ENCODE measurements at regions not wholly inside any gene's neighbourhood (a gene's known extent, or its start where the extent isn't known, plus 50 kb on each side); places are given as distances from the start of the nearest gene placed in this dataset.
"Not testable (repeated sequence)": the region's sequence is repeated elsewhere in the genome, so short reads cannot be mapped to it uniquely, and the experiment has no call there.

GRCh38 chr2:173716458-173717052 lies 248.6 kb downstream of the SP3 start:
- Histone ChIP-seq H3K9me3 (no peaks in the 10 kb centered on the region), H3K27ac (no peak overlapping the region), H3K27me3 (peaks cover 19% of the 10 kb centered on the region), H3K4me1 (no peaks in the 10 kb centered on the region), H3K4me3 (no peak overlapping the region), H3K36me3 (no peaks in the 10 kb centered on the region)
- no peak for TF ChIP-seq POLR2AphosphoS5 (IDR thresholded peaks at IDR 0.05)
- TF ChIP-seq EP300 (IDR thresholded peaks at IDR 0.05) = no peak
- TF ChIP-seq CTCF (IDR thresholded peaks at IDR 0.05) = no peak
- TF ChIP-seq POLR2A (IDR thresholded peaks at IDR 0.05) = no peak
- ATAC-seq = no peak
- WGBS, 2 donors (ENCODE audit: low coverage in 1 of 2) = 83% methylated on average over 1 of the region's 1 CpG; no CpG with 5 or more reads in 1 of the 2 donors

GRCh38 chr2:173719471-173719870 lies 245.7 kb downstream of the SP3 start:
- no peak overlapping the region for H3K4me3 ChIP-seq
- no peaks in the 10 kb centered on the region for H3K36me3 ChIP-seq
- H3K27ac ChIP-seq = no peak overlapping the region
- no peak for TF ChIP-seq POLR2A (IDR thresholded peaks at IDR 0.05)
- TF ChIP-seq EP300 (IDR thresholded peaks at IDR 0.05) = no peak
- ATAC-seq = no peak
- peaks cover 19% of the 10 kb centered on the region for H3K27me3 ChIP-seq
- 57% methylated on average over 1 of the region's 3 CpGs; no CpG with 5 or more reads in 1 of the 2 donors for WGBS, 2 donors (ENCODE audit: low coverage in 1 of 2)
- no peaks in the 10 kb centered on the region for H3K4me1 ChIP-seq
- no peaks in the 10 kb centered on the region for H3K9me3 ChIP-seq

GRCh38 chr2:173720306-173720705 lies 244.9 kb downstream of the SP3 start:
- no peak overlapping the region for H3K4me3 ChIP-seq
- no peak overlapping the region for H3K27ac ChIP-seq
- 27 to 91% methylated on average over 1 of the region's 1 CpG for WGBS, 2 donors (ENCODE audit: low coverage in 1 of 2)
- no peaks in the 10 kb centered on the region for H3K9me3 ChIP-seq
- H3K27me3 ChIP-seq = peaks cover 19% of the 10 kb centered on the region
- TF ChIP-seq POLR2AphosphoS5 (IDR thresholded peaks at IDR 0.05) = no peak
- TF ChIP-seq CTCF (IDR thresholded peaks at IDR 0.05) = no peak
- no peak for TF ChIP-seq POLR2A (IDR thresholded peaks at IDR 0.05)
- TF ChIP-seq EP300 (IDR thresholded peaks at IDR 0.05) = no peak
- ATAC-seq = no peak
- H3K4me1 ChIP-seq = no peaks in the 10 kb centered on the region
- H3K36me3 ChIP-seq = no peaks in the 10 kb centered on the region

- H3K9me3 ChIP-seq = no peaks in the 10 kb centered on the region
- no peaks in the 10 kb centered on the region for H3K4me1 ChIP-seq
- no peak overlapping the region for H3K27ac ChIP-seq
- H3K36me3 ChIP-seq = no peaks in the 10 kb centered on the region
- H3K27me3 ChIP-seq = no peaks in the 10 kb centered on the region
- H3K4me3 ChIP-seq = no peak overlapping the region
- WGBS, 2 donors (ENCODE audit: low coverage in 1 of 2) = 63 to 75% methylated on average over 3 to 4 of the region's 4 CpGs
- no peak for ATAC-seq
- TF ChIP-seq POLR2AphosphoS5 (IDR thresholded peaks at IDR 0.05) (no peak), CTCF (IDR thresholded peaks at IDR 0.05) (no peak), EP300 (IDR thresholded peaks at IDR 0.05) (no peak), POLR2A (IDR thresholded peaks at IDR 0.05) (no peak)
Measured at GRCh38 chr2:173734797-173735196, 230.4 kb downstream of the SP3 start.

- H3K27ac ChIP-seq, ATAC-seq, H3K4me3 ChIP-seq, H3K36me3 ChIP-seq, H3K4me1 ChIP-seq, H3K9me3 ChIP-seq: not testable (repeated sequence)
- peaks cover 15% of the 10 kb centered on the region for H3K27me3 ChIP-seq
Measured at GRCh38 chr2:173737954-173738575, 227.1 kb downstream of the SP3 start.

GRCh38 chr2:173739006-173739405 lies 226.2 kb downstream of the SP3 start:
- 26 to 59% methylated on average over 4 to 5 of the region's 5 CpGs for WGBS, 2 donors (ENCODE audit: low coverage in 1 of 2)
- peaks cover 15% of the 10 kb centered on the region for H3K27me3 ChIP-seq
- no peak overlapping the region for H3K27ac ChIP-seq
- H3K4me1 ChIP-seq = no peaks in the 10 kb centered on the region
- no peaks in the 10 kb centered on the region for H3K36me3 ChIP-seq
- TF ChIP-seq EP300 (IDR thresholded peaks at IDR 0.05) (no peak), POLR2A (IDR thresholded peaks at IDR 0.05) (no peak)
- no peak for ATAC-seq
- H3K9me3 ChIP-seq = no peaks in the 10 kb centered on the region
- no peak overlapping the region for H3K4me3 ChIP-seq

All from gastroesophageal sphincter (tissue), 4 donors.